ENCODE measurements at regions not wholly inside any gene's neighbourhood (a gene's known extent, or its start where the extent isn't known, plus 50 kb on each side); places are given as distances from the start of the nearest gene placed in this dataset.

- Histone ChIP-seq H3K9me3 (ENCODE audit: control insufficient read depth, insufficient read depth, low read length) (peaks cover 18% of the 10 kb centered on the region), H3K27ac (ENCODE audit: low read depth, low read length) (no peak overlapping the region), H3K4me3 (ENCODE audit: low read depth, low read length) (no peak overlapping the region), H3K27me3 (ENCODE audit: control insufficient read depth, insufficient read depth, low read length) (no peaks in the 10 kb centered on the region)
- TF ChIP-seq, protein P1, sequence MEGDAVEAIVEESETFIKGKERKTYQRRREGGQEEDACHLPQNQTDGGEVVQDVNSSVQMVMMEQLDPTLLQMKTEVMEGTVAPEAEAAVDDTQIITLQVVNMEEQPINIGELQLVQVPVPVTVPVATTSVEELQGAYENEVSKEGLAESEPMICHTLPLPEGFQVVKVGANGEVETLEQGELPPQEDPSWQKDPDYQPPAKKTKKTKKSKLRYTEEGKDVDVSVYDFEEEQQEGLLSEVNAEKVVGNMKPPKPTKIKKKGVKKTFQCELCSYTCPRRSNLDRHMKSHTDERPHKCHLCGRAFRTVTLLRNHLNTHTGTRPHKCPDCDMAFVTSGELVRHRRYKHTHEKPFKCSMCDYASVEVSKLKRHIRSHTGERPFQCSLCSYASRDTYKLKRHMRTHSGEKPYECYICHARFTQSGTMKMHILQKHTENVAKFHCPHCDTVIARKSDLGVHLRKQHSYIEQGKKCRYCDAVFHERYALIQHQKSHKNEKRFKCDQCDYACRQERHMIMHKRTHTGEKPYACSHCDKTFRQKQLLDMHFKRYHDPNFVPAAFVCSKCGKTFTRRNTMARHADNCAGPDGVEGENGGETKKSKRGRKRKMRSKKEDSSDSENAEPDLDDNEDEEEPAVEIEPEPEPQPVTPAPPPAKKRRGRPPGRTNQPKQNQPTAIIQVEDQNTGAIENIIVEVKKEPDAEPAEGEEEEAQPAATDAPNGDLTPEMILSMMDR (IDR thresholded peaks at IDR 0.05; ENCODE audit: low read depth, low read length) = no peak
- DNase-seq (ENCODE audit: low read depth, low spot score) = no peak
- ChIA-PET CTCF (no interaction called here), POLR2A (no interaction called here)
Measured at GRCh38 chr2:125886153-125886552, 769.8 kb upstream of the GYPC start.

DNA sequence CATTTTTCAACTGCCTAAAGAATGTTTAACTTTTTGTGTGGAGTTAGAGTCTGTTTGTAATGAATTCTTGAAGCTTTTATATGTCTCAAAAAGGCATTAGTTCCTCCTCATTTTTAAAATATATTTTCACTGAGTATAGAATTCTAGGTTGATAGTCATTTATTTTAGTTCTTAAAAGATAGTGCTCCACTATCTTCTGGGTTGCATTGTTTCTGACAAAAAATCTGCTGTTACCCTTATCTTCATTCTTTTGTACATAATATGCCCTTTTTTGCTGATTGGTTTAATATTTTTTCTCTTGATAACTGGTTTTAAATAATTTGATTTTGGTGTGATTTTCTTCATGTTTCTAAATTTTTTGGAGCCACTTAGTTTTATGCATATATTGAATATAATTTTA lies 754.7 kb upstream of the GYPC start:
- ChIA-PET POLR2A (no interaction called here), CTCF (no interaction called here)
- DNase-seq (ENCODE audit: low read depth, low spot score) = no peak
- H3K9me3 ChIP-seq (ENCODE audit: control insufficient read depth, insufficient read depth, low read length) = peaks cover 7% of the 10 kb centered on the region; the same call in 1 of the 2 replicates
- TF ChIP-seq, protein P1 (IDR thresholded peaks at IDR 0.05; ENCODE audit: low read depth, low read length) = no peak
- no peak overlapping the region for H3K27ac ChIP-seq (ENCODE audit: low read depth, low read length)
- H3K27me3 ChIP-seq (ENCODE audit: control insufficient read depth, insufficient read depth, low read length) = no peaks in the 10 kb centered on the region
- H3K4me3 ChIP-seq (ENCODE audit: low read depth, low read length) = no peak overlapping the region

DNA sequence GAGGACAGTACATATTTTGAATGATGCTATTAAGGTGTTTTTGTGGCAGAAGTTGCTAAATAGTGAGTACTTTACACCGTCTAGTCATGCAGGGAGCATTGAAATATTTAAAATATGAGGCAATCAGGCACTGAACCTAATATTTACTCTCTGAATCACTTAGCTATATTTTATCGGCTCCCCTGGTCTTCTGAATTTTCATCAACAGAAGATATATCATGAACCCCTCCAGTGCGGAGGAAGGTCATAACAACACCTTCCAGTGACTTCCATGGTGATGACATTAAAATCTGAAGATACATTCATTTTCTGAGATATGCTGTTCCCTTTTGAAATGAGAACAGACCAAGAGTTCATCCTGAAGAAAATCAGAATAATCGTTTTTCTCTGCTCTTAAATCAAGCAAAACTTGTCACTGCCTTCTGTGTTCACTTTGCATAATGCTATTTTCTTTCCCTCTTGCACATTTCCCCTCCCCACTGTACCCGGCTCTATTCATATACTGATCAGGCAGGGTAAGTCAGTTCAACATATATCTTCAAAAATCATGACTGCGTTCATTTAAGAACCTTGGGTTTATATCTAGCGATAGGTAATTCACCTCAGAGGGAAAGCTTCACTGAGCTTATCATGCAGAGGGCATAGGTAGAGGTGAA lies 729.9 kb upstream of the GYPC start:
- H3K9me3 ChIP-seq (ENCODE audit: control insufficient read depth, insufficient read depth, low read length) = peaks cover 6% of the 10 kb centered on the region
- no peak overlapping the region for H3K4me3 ChIP-seq (ENCODE audit: low read depth, low read length)
- POLR2A ChIA-PET = no interaction called here

GRCh38 chr2:125935559-125935958 lies 720.4 kb upstream of the GYPC start:
- Histone ChIP-seq H3K9me3 (ENCODE audit: control insufficient read depth, insufficient read depth, low read length) (peaks cover 11% of the 10 kb centered on the region), H3K27me3 (ENCODE audit: control insufficient read depth, insufficient read depth, low read length) (no peaks in the 10 kb centered on the region), H3K27ac (ENCODE audit: low read depth, low read length) (no peak overlapping the region), H3K4me3 (ENCODE audit: low read depth, low read length) (no peak overlapping the region)
- no peak for DNase-seq (ENCODE audit: low read depth, low spot score)
- ChIA-PET POLR2A (no interaction called here), CTCF (no interaction called here)
- TF ChIP-seq, protein P1 (IDR thresholded peaks at IDR 0.05; ENCODE audit: low read depth, low read length) = no peak

More for the DNA sequence above, 729.9 kb upstream of the GYPC start:
- TF ChIP-seq, protein P1 (IDR thresholded peaks at IDR 0.05; ENCODE audit: low read depth, low read length) = no peak
- DNase-seq (ENCODE audit: low read depth, low spot score) = no peak
- CTCF ChIA-PET = no interaction called here
- Histone ChIP-seq H3K27ac (ENCODE audit: low read depth, low read length) (no peak overlapping the region), H3K27me3 (ENCODE audit: control insufficient read depth, insufficient read depth, low read length) (no peaks in the 10 kb centered on the region)

GRCh38 chr2:125942585-125943424 lies 713.2 kb upstream of the GYPC start:
- ChIA-PET CTCF (no interaction called here), POLR2A (no interaction called here)
- Histone ChIP-seq H3K27ac (ENCODE audit: low read depth, low read length) (no peak overlapping the region), H3K27me3 (ENCODE audit: control insufficient read depth, insufficient read depth, low read length) (no peaks in the 10 kb centered on the region), H3K4me3 (ENCODE audit: low read depth, low read length) (no peak overlapping the region), H3K9me3 (ENCODE audit: control insufficient read depth, insufficient read depth, low read length) (peaks cover 14% of the 10 kb centered on the region)
- no peak for DNase-seq (ENCODE audit: low read depth, low spot score)
- TF ChIP-seq, protein P1 (IDR thresholded peaks at IDR 0.05; ENCODE audit: low read depth, low read length) = no peak
